ENCODE measurements at regions not wholly inside any gene's neighbourhood (a gene's known extent, or its start where the extent isn't known, plus 50 kb on each side); places are given as distances from the start of the nearest gene placed in this dataset.

DNA sequence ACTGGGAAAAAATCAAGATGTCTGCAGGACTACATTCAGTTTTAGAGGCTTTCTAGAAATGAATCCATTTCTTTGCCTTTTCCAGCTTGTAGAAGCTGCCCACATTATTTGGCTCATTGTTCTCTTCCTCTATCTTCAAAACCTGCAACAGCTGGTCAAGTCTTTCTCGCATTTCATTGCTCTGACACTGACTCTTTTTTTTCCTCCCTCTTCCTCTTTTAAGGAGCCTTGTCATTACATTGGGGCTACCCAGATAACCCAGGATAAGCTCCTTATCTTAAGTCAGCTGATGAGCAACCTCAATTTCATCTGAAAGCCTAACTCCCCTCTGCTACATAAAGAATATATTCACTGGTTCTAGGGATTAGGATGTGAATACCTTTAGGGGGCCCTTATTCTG lies 53.2 kb upstream of the CEP162 start:
- DNase-seq (ENCODE audit: extremely low spot score), result no peak
- ChIA-PET CTCF (interaction anchor here (1.6 kb wide), 1 partner anchor 19 kb away, joined by 4 read pairs; no protein-coding TSS in a partner anchor), POLR2A (no interaction called here)
- TF ChIP-seq, protein P1, sequence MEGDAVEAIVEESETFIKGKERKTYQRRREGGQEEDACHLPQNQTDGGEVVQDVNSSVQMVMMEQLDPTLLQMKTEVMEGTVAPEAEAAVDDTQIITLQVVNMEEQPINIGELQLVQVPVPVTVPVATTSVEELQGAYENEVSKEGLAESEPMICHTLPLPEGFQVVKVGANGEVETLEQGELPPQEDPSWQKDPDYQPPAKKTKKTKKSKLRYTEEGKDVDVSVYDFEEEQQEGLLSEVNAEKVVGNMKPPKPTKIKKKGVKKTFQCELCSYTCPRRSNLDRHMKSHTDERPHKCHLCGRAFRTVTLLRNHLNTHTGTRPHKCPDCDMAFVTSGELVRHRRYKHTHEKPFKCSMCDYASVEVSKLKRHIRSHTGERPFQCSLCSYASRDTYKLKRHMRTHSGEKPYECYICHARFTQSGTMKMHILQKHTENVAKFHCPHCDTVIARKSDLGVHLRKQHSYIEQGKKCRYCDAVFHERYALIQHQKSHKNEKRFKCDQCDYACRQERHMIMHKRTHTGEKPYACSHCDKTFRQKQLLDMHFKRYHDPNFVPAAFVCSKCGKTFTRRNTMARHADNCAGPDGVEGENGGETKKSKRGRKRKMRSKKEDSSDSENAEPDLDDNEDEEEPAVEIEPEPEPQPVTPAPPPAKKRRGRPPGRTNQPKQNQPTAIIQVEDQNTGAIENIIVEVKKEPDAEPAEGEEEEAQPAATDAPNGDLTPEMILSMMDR (IDR thresholded peaks at IDR 0.05; ENCODE audit: control extremely low read depth, extremely low read depth, low read depth, missing control alignments), result no peak

DNA sequence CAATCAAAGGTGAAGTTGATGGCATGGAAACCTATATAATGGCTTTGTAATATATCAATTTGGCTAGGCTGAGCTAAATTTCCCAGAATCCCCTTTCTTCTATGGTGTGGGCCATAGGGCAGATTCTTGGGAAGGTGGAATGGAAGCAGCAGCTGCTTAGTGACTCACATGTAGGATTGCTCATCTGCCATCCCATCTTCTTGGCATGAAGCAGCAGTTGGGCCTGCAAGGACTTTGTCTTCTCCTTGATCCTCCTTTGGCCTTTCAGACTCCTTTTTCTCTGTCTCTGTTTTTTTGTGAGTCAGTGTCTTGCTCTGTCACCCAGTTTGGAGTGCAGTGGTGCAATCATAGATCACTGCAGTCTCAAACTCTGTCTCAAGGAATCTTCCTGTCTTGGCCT lies 52.6 kb upstream of the CEP162 start:
- TF ChIP-seq, protein P1 (IDR thresholded peaks at IDR 0.05; ENCODE audit: control extremely low read depth, extremely low read depth, low read depth, missing control alignments), result no peak
- no peak for DNase-seq (ENCODE audit: extremely low spot score)
- CTCF ChIA-PET, result interaction anchor here (1.6 kb wide), 1 partner anchor 18 kb away, joined by 4 read pairs; no protein-coding TSS in a partner anchor
- POLR2A ChIA-PET, result no interaction called here

DNA sequence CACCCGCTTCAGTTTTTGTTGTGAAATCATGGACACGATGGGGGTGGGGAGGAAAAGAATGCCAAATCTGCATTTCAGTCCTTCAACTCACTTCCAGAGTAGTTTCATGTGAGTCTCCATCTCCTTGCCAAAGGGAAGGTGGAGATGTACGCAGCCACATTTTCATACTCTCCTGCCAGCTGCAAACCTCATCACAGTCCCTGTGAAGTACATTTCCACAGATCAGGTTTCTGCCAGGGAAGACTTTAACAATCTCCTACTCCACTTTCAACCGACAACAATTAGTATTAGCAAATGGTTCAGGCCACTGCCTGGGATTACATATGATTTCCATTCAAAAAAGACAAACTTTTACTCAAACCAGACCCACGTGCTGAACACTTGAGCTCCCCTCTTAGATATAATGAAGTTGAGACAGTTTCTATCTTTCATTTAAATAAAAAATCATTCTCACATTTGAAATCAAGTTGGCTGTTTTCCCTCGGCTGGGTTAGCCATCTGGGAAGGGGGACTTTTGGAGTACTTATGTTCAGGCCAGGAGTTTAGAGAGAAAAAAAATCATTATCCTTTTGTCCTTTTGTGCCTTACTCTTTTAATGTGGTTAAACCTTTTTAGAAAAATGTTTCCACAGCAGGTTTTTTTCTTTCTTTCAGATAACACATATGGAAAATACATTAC lies 51.0 kb upstream of the CEP162 start:
- CTCF ChIA-PET, result no interaction called here
- TF ChIP-seq, protein P1 (IDR thresholded peaks at IDR 0.05; ENCODE audit: control extremely low read depth, extremely low read depth, low read depth, missing control alignments), result no peak
- no peak for DNase-seq (ENCODE audit: extremely low spot score)
- POLR2A ChIA-PET, result no interaction called here
